Nephron progenitor cell (in vitro differentiated cells): ENCODE measurements at regions not wholly inside any gene's neighbourhood (a gene's known extent, or its start where the extent isn't known, plus 50 kb on each side); places are given as distances from the start of the nearest gene placed in this dataset.

Experiments
- DNase-seq: peaks from one replicate; pipeline ENCODE4 v3.0.0; 2021
- H3K27ac Mint-ChIP-seq: 2 replicates; pipeline ENCODE4 v1.8.0; 2021; ENCODE audit warnings: mild to moderate bottlenecking, moderate library complexity, mixed read lengths
- H3K27me3 Mint-ChIP-seq: 2 replicates; pipeline ENCODE4 v1.8.0; 2021; ENCODE audit warnings: mild to moderate bottlenecking, low read depth, mixed read lengths; ENCODE audit not compliant: poor library complexity
- H3K36me3 Mint-ChIP-seq: 2 replicates; pipeline ENCODE4 v1.8.0; 2021; ENCODE audit warnings: low read depth, mixed read lengths
- H3K4me1 Mint-ChIP-seq: 2 replicates; pipeline ENCODE4 v1.8.0; 2021; ENCODE audit warnings: mixed read lengths
- H3K4me3 Mint-ChIP-seq: 2 replicates; pipeline ENCODE4 v1.8.0; 2021; ENCODE audit warnings: mild to moderate bottlenecking, moderate library complexity, mixed read lengths
- H3K9me3 Mint-ChIP-seq: 2 replicates; pipeline ENCODE4 v1.8.0; 2021; ENCODE audit warnings: mild to moderate bottlenecking, moderate library complexity, mixed read lengths
- CTCF ChIP-seq: fragments of 200-600 bp; sonication (generic); IDR thresholded peaks from 2 replicates; pipeline ENCODE4 v1.5.0; 2021; ENCODE audit warnings: antibody characterized with exemption

GRCh38 chr2:66121946-66122345, 313.0 kb upstream of the MEIS1 start:
- Mint-ChIP-seq H3K27me3 (no peaks in the 10 kb centered on the region), H3K27ac (no peak overlapping the region), H3K4me1 (no peaks in the 10 kb centered on the region), H3K36me3 (no peaks in the 10 kb centered on the region), H3K9me3 (peaks cover 8% of the 10 kb centered on the region), H3K4me3 (no peak overlapping the region)
- no peak for TF ChIP-seq CTCF
- DNase-seq: no peak

GRCh38 chr2:66113988-66114625, 320.8 kb upstream of the MEIS1 start:
- Mint-ChIP-seq H3K27ac (no peak overlapping the region), H3K27me3 (peaks cover 4% of the 10 kb centered on the region), H3K4me3 (no peak overlapping the region), H3K4me1 (peaks cover 30% of the 10 kb centered on the region), H3K9me3 (peaks cover 5% of the 10 kb centered on the region), H3K36me3 (no peaks in the 10 kb centered on the region)
- no peak for TF ChIP-seq CTCF
- no peak for DNase-seq

GRCh38 chr2:66111706-66112105, 323.2 kb upstream of the MEIS1 start:
- Mint-ChIP-seq H3K4me3 (no peak overlapping the region), H3K4me1 (peaks cover 46% of the 10 kb centered on the region), H3K27me3 (peaks cover 4% of the 10 kb centered on the region), H3K27ac (no peak overlapping the region), H3K36me3 (no peaks in the 10 kb centered on the region), H3K9me3 (no peaks in the 10 kb centered on the region)
- TF ChIP-seq CTCF: no peak
- no peak for DNase-seq

GRCh38 chr2:66110608-66111007, 324.3 kb upstream of the MEIS1 start:
- H3K4me1 Mint-ChIP-seq: peaks cover 46% of the 10 kb centered on the region
- no peaks in the 10 kb centered on the region for H3K36me3 Mint-ChIP-seq
- no peak overlapping the region for H3K4me3 Mint-ChIP-seq

GRCh38 chr2:66110086-66110485, 324.8 kb upstream of the MEIS1 start:
- no peak for DNase-seq
- Mint-ChIP-seq H3K9me3 (no peaks in the 10 kb centered on the region), H3K27me3 (peaks cover 4% of the 10 kb centered on the region), H3K27ac (no peak overlapping the region), H3K4me3 (no peak overlapping the region), H3K4me1 (peaks cover 51% of the 10 kb centered on the region), H3K36me3 (no peaks in the 10 kb centered on the region)
- no peak for TF ChIP-seq CTCF

More at GRCh38 chr2:66110608-66111007, 324.3 kb upstream of the MEIS1 start:
- DNase-seq: no peak
- no peaks in the 10 kb centered on the region for H3K9me3 Mint-ChIP-seq
- TF ChIP-seq CTCF: no peak
- H3K27me3 Mint-ChIP-seq: peaks cover 4% of the 10 kb centered on the region
- H3K27ac Mint-ChIP-seq: no peak overlapping the region

GRCh38 chr2:66109419-66109818, 325.5 kb upstream of the MEIS1 start:
- Mint-ChIP-seq H3K36me3 (no peaks in the 10 kb centered on the region), H3K4me1 (peaks cover 57% of the 10 kb centered on the region), H3K4me3 (no peak overlapping the region), H3K9me3 (no peaks in the 10 kb centered on the region), H3K27me3 (peaks cover 4% of the 10 kb centered on the region), H3K27ac (no peak overlapping the region)
- DNase-seq: no peak
- no peak for TF ChIP-seq CTCF
